ENCODE measurements at regions not wholly inside any gene's neighbourhood (a gene's known extent, or its start where the extent isn't known, plus 50 kb on each side); places are given as distances from the start of the nearest gene placed in this dataset.

DNA sequence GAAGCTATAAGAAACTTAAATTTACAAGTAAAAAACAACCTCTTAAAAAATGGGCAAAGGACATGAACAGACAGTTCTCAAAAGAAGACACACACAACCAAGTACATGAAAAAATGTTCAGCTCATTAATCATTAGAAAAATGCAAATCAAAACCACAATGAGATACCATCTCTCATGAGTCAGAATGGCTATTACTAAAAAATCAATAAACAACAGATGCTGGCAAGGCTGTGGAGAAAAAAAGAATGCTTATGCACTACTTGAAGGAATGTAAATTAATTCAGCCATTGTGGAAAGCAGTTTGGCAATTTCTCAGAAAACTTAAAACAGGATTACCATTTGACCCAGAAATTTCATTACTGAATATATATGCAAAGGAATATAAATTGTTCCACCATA lies 666.3 kb upstream of the GRIA3 start:
- no peak for TF ChIP-seq POLR2AphosphoS5 (IDR thresholded peaks at IDR 0.05; ENCODE audit: low read depth, low read length)
- TF ChIP-seq POLR2A (IDR thresholded peaks at IDR 0.05; ENCODE audit: low read depth, low read length), result no peak
- no peak for TF ChIP-seq TAF1 (IDR thresholded peaks at IDR 0.05; ENCODE audit: low read depth, low read length)
- TF ChIP-seq POU2F2 (IDR thresholded peaks at IDR 0.05; ENCODE audit: low read depth, low read length), result no peak
- TF ChIP-seq SPI1 (IDR thresholded peaks at IDR 0.05; ENCODE audit: low read depth, low read length), result no peak
